Nephron (organoid): ENCODE measurements at regions not wholly inside any gene's neighbourhood (a gene's known extent, or its start where the extent isn't known, plus 50 kb on each side); places are given as distances from the start of the nearest gene placed in this dataset.

ENCODE experiments used
- H3K27ac Mint-ChIP-seq, 3 experiments: 2 replicates each; pipeline ENCODE4 v1.8.0; 2020; ENCODE audit warnings: mixed read lengths in 3 of 3, mild to moderate bottlenecking in 2 of 3, moderate library complexity in 1 of 3
- H3K27me3 Mint-ChIP-seq: 2 replicates; pipeline ENCODE4 v1.8.0; 2021; ENCODE audit warnings: low read depth, mild to moderate bottlenecking, moderate library complexity, mixed read lengths
- H3K36me3 Mint-ChIP-seq: 2 replicates; pipeline ENCODE4 v1.8.0; 2020; ENCODE audit warnings: low read depth, mixed read lengths
- H3K4me1 Mint-ChIP-seq: 2 replicates; pipeline ENCODE4 v1.8.0; 2020; ENCODE audit warnings: mixed read lengths
- H3K4me3 Mint-ChIP-seq, 3 experiments: 2 replicates each; pipeline ENCODE4 v1.8.0; 2020; ENCODE audit warnings: mild to moderate bottlenecking in 3 of 3, mixed read lengths in 3 of 3, moderate library complexity in 2 of 3
- H3K9me3 Mint-ChIP-seq: 2 replicates; pipeline ENCODE4 v1.8.0; 2020; ENCODE audit warnings: mixed read lengths
- TF ChIP-seq, protein P1 (sequence below), 3 experiments: fragments of 200-600 bp; sonication (generic); IDR thresholded peaks; one replicate each; pipeline ENCODE4 v1.5.0; 2021; ENCODE audit warnings: antibody characterized with exemption in 3 of 3; ENCODE audit not compliant: unreplicated experiment in 3 of 3

DNA sequence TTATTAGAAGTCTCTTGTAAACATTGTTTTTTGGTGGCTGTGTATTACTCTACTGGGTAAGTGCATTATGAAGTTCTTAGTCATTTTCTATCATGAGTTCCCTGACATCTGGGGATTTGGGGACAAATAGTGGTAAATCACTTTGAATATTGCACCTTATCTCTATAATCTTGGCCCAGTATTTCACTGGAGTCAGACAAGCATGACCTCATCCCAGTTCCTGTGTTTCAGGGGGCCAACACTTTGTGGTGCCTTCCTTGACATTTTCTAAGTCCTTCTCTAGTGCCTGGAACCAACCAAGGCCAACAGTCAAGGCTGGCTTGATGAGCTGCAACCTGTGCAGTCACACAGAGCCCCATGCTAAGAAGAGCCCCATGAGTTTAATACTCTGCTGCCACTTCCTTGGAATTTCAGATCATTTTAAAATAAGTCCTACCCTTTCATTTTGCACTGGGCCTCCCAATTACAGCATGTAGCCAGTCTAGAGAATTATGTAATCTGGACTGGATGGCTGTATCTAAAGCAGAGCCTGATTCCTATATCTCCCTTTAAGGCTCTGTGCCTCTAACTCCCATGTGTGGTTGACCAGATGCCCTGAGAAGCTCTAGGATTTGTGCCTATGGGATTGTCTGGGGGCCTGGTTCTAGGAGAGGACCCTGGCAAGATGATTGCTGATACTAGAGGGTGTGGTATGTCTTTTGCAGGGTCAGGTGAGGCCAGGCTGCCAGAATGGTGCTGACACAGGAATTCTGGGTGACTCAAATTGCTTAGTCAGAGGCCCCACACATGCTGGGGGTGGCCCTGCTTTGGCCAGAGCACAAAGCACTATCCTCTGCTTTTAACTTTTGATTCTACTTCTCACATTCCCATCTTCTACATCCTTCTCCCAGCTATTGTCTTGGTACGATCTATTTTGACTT lies 319.6 kb upstream of the TBC1D5 start:
- TF ChIP-seq, protein P1, sequence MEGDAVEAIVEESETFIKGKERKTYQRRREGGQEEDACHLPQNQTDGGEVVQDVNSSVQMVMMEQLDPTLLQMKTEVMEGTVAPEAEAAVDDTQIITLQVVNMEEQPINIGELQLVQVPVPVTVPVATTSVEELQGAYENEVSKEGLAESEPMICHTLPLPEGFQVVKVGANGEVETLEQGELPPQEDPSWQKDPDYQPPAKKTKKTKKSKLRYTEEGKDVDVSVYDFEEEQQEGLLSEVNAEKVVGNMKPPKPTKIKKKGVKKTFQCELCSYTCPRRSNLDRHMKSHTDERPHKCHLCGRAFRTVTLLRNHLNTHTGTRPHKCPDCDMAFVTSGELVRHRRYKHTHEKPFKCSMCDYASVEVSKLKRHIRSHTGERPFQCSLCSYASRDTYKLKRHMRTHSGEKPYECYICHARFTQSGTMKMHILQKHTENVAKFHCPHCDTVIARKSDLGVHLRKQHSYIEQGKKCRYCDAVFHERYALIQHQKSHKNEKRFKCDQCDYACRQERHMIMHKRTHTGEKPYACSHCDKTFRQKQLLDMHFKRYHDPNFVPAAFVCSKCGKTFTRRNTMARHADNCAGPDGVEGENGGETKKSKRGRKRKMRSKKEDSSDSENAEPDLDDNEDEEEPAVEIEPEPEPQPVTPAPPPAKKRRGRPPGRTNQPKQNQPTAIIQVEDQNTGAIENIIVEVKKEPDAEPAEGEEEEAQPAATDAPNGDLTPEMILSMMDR (IDR thresholded peaks at IDR 0.05; ENCODE audit: unreplicated experiment in 3 of 3): no peak
- no peak overlapping the region for H3K27ac Mint-ChIP-seq

DNA sequence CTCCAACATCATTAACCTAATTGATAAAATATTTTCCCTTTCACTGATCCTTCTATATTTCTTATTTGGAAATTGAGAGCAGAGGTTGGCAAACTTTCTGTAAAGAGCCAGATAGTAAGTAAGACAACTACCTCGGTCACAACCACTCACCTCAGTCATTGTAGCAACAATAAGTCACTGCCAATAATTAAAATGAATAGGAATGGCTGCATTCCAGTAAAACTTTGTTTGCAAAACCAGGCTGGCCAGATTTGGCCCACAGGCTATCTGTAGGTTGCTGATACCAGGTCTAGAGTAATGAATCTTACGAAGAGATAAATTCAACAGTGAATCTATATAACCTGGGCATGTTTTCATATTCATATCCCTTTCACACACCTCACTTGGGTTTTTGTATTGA lies 316.2 kb upstream of the TBC1D5 start:
- H3K4me3 Mint-ChIP-seq: no peak overlapping the region
- no peaks in the 10 kb centered on the region for H3K4me1 Mint-ChIP-seq
- H3K9me3 Mint-ChIP-seq: peaks cover 16% of the 10 kb centered on the region
- no peak overlapping the region for H3K27ac Mint-ChIP-seq
- TF ChIP-seq, protein P1 (IDR thresholded peaks at IDR 0.05; ENCODE audit: unreplicated experiment in 3 of 3): no peak
- peaks cover 9% of the 10 kb centered on the region for H3K36me3 Mint-ChIP-seq
- H3K27me3 Mint-ChIP-seq: peaks cover 5% of the 10 kb centered on the region

More for the DNA sequence above, 319.6 kb upstream of the TBC1D5 start:
- Mint-ChIP-seq H3K4me1 (no peaks in the 10 kb centered on the region), H3K4me3 (no peak overlapping the region), H3K27me3 (no peaks in the 10 kb centered on the region), H3K9me3 (peaks cover under 1% of the 10 kb centered on the region), H3K36me3 (peaks cover 5% of the 10 kb centered on the region)

DNA sequence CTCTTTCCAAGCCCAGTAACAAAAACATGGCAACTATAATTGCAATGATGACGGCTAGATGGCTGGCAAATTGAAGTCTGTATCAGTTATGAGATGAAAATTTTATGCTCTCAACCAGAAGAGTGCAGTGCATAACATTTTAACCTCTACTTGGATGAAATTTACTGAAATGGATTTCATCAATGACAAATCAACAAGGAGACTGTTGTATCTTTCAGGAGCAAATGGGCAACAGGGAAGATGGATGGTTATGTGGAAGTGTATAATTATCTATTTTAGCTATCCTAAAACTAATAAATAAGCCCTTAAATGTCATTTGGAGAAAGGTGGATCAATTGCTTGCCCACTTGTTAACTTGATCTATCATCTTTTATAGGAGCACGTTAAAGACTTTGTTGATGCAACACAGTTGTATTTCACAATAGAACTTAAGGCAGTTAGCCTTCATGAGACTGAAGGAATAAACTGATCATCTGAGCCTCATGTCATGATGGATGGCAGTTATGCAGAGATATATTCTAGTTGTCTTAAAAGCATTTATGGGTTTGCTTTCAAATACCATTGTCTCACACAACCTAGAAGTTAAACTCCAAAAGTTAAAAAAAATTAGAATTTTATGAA lies 315.1 kb upstream of the TBC1D5 start:
- H3K4me1 Mint-ChIP-seq: no peaks in the 10 kb centered on the region
- no peak overlapping the region for H3K4me3 Mint-ChIP-seq
- peaks cover 4% of the 10 kb centered on the region for H3K36me3 Mint-ChIP-seq
- H3K27me3 Mint-ChIP-seq: peaks cover 5% of the 10 kb centered on the region
- peaks cover 16% of the 10 kb centered on the region for H3K9me3 Mint-ChIP-seq
- TF ChIP-seq, protein P1 (IDR thresholded peaks at IDR 0.05; ENCODE audit: unreplicated experiment in 3 of 3): no peak
- H3K27ac Mint-ChIP-seq: no peak overlapping the region

DNA sequence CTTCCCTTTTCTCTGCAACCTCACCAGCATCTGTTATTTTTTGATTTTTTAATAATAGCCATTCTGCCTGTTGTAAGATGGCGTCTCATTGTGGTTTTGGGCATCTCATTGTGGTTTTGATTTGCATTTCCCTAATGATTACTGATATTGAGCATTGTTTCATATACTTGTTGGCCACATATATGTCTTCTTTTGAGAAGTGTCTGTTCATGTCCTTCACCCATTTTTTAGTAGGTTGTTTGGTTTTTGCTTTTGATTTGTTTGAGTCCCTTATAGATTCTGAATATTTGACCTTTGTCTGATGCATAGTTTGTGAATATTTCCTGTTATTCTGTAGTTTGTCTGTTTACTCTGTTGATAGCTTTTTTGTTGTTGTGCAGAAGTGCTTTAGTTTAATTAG lies 312.2 kb upstream of the TBC1D5 start:
- Mint-ChIP-seq H3K27me3 (peaks cover 5% of the 10 kb centered on the region), H3K4me1 (no peaks in the 10 kb centered on the region), H3K36me3 (peaks cover 4% of the 10 kb centered on the region), H3K4me3 (no peak overlapping the region), H3K27ac (no peak overlapping the region), H3K9me3 (peaks cover 16% of the 10 kb centered on the region)
- TF ChIP-seq, protein P1 (IDR thresholded peaks at IDR 0.05; ENCODE audit: unreplicated experiment in 3 of 3): no peak

DNA sequence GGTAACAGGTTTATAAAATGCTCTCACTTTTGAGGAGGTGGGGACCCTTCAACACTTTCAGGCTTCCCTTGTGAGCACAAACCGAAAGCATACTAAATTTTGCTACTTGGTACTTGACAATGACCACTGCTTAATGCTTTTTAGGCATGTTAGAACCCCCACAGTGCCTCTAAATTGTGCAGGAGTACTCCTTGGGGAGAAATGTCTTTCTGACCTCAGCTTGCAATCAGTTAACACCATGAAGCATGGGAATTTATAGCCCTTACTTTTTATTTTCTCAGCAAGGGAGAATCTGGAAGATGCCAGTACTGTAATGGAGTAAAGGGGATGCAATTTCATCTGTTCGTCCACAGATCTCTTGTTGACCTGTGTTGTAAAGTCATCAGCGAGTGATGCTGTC lies 308.9 kb upstream of the TBC1D5 start:
- TF ChIP-seq, protein P1 (IDR thresholded peaks at IDR 0.05; ENCODE audit: unreplicated experiment in 3 of 3): no peak
- H3K4me3 Mint-ChIP-seq: no peak overlapping the region
- peaks cover 5% of the 10 kb centered on the region for H3K27me3 Mint-ChIP-seq
- peaks cover 4% of the 10 kb centered on the region for H3K36me3 Mint-ChIP-seq
- peaks cover 14% of the 10 kb centered on the region for H3K9me3 Mint-ChIP-seq
- H3K27ac Mint-ChIP-seq: no peak overlapping the region
- no peaks in the 10 kb centered on the region for H3K4me1 Mint-ChIP-seq
